Dermis microvascular lymphatic vessel endothelial cell (primary cell): ENCODE measurements at regions not wholly inside any gene's neighbourhood (a gene's known extent, or its start where the extent isn't known, plus 50 kb on each side); places are given as distances from the start of the nearest gene placed in this dataset.

ENCODE experiments used
- DNase-seq, 2 donors: peaks; one replicate each; pipeline versions ENCODE4 v3.0.0 to v3.0.0-alpha.2; 2010; ENCODE audit warnings: low read depth in 2 of 2

DNA sequence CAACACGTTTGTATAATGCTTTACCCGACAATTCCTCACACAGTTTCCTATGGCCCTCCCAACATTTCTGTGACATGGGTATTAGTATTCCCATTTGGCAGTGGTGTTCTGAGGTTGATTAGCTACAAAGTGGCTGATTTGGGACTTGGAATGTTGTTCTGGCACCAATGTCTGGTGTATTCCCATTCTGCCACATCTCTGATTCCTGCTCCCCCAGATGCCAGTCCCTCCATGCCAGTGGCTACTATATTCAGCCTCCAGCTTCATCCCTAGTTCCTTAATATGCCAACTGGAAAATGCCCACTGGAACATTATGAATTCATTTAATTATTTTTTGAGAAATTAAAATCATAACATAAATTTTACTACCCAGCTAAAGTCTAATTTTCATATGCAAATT lies 60.6 kb upstream of the NBEA start:
- no peak for DNase-seq

DNA sequence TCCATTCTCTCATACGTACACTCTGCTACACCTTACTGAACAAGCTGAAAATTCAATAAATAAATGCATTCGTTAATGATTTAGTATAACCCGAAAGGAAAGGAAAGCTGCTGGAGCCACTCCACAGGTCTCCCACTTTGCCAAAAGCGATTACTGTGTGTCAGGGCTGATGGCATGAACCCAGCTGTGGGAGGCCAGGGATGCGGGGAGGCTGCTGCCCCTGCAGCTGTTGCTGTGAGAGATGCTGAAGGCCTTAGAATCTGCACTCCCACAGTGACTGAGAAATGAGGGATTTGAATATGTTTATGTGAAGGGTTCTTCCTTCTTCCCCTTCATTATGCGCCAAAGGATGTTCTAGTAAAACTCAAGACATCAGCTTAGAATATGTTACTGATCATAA lies 58.7 kb upstream of the NBEA start:
- DNase-seq = no peak

DNA sequence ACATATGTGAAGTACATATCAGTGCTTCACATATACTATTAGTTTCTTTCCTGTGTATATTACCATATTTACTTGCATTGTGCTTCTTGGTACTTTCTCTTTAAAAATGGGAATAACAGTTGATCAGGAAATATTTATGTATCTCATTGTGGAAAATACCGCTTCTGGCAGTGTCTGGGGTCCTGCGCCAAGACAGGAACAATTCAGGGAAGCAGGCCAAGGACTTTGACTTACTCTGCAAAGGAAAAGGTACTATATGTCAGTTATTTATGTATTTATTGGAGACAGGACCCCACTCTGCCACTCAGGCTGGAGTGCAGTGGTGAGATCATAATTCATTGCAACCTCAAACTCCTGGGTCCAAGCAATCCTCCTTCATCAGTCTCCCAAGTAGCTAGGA lies 57.7 kb upstream of the NBEA start:
- DNase-seq = peak in 1 of 2 donors; percentile 1

DNA sequence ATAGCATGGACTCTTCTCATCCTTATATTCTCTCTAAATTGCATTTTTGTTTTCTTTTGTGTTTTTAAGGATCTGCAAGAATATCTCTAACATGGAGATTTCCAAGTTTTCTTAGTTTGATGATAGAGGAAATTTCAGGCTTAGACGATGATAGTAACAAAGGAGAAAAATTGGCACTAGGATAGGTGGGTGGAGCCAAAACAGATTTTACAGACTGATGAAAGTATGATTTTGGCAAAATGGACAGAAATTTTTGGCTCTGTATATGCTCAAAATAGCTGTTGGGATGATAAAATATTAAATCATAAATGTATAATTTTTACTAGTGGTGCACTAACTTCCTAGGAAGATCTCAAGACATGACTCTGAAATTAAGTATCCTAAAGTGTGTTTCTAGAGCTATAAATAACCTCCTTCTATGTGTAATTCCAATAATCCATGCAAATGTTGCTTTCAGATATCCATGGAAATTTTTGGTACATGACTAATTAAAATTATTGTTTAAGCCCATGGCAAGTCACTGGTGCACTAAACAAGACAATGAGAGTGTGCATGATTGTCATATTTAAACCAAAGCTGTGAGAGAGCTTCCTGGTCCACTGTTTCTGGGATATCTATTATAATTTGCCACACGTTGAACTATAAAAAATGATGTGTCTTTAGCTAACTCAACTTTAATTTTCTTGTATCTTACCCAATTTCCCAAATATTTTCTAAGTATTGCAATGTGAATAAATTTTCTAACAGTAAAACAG lies 55.8 kb upstream of the NBEA start:
- DNase-seq = no peak

- DNase-seq = no peak
Measured at GRCh38 chr13:34886987-34887386, 55.1 kb upstream of the NBEA start.
